ENCODE measurements at regions not wholly inside any gene's neighbourhood (a gene's known extent, or its start where the extent isn't known, plus 50 kb on each side); places are given as distances from the start of the nearest gene placed in this dataset.

DNA sequence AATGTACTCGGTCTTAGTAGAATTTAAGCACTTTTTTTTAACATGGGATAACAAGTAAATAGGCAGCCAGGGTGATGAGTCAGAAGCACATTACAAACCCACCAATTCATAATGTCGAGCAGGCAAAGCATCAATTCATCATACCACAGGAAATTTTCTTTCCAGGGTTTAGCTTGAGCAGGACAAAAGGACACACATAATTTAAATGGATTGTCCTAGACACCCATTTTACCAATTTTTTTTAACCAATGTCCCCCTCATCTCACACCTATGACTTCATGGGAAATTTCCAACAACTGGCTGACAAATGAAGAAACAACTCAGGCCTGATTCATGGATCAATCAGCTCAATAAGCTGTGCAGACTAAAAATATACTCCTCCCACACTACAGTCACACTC, 58.8 kb upstream of the FOXG1 start:
- DNase-seq (ENCODE audit: low read depth, low spot score) (no peak), ATAC-seq (no peak)
- intact Hi-C loops (cut with micrococcal nuclease; ENCODE audit: unreplicated experiment) (no loop called here), in situ Hi-C loops (cut with HindIII; ENCODE audit: low pct_unique_long_range_greater_than_20kb, low sequenced_read_pairs) (no loop called here)
- Histone ChIP-seq H3K4me3 (ENCODE audit: low read depth in 2 of 2, low read length in 2 of 2) (no peak overlapping the region), H3K36me3 (ENCODE audit: control insufficient read depth, insufficient read depth, low read length) (no peaks in the 10 kb centered on the region), H3K9me3 (ENCODE audit: control insufficient read depth, insufficient read depth, low read depth, low read length) (no peaks in the 10 kb centered on the region), H3K27ac (ENCODE audit: low read length) (no peak overlapping the region), H3K27me3 (ENCODE audit: control insufficient read depth, insufficient read depth, low read length) (no peaks in the 10 kb centered on the region), H3K4me1 (ENCODE audit: control insufficient read depth, insufficient read depth, low read length) (no peaks in the 10 kb centered on the region)
- ChIA-PET POLR2A (no interaction called here), CTCF (no interaction called here)
- no TSS peak for BruUV-seq (replicated peaks)
- TF ChIP-seq REST (IDR thresholded peaks at IDR 0.05; ENCODE audit: insufficient read depth in 1 of 2, low read depth in 2 of 2, low read length in 1 of 2) (no peak), POLR2AphosphoS5 (IDR thresholded peaks at IDR 0.05; ENCODE audit: low read depth, low read length) (no peak), SIN3A (IDR thresholded peaks at IDR 0.05; ENCODE audit: borderline replicate concordance, insufficient read depth, low read depth, low read length) (no peak), CTCF (IDR thresholded peaks at IDR 0.05) (no peak), TCF7L2 (IDR thresholded peaks at IDR 0.05; ENCODE audit: low read depth, low read length) (no peak)

DNA sequence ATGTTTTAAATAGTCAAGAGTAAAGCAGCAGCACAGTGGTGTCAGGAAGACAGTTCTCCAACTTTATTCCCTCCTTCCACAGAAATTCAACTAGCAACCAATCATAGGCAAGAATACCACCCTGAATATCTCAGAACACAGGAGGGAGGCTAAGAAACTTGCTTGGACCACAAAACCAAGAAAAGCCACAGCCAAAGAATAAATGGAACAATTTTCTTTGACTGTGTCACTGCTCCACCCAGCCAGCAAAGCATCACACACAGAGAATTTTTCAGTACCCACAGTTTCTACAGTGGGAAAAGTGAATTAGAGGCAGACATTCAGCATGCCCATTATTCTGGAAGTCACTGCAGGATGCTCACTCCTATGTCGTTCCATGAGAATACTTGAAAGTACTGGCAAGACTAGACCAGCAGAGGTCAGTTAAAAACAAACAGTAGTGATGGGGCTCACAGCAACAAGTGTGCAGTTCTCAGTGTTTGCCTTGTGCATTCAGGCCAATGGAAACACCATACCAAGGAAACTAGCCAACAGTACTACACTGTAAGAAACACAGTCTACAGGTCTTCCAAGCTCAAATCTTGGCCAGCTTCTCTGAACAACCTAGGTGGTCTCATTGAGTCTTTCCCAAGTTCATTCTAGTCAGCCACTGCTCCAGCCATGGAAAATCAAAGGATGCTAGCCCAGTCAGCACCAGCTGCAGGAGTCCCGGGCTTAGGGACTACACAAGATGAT, 56.8 kb upstream of the FOXG1 start:
- no TSS peak for BruUV-seq (replicated peaks)
- CTCF ChIA-PET = no interaction called here
- ATAC-seq (no peak), DNase-seq (ENCODE audit: low read depth, low spot score) (no peak)
- Histone ChIP-seq H3K4me3 (ENCODE audit: low read depth in 2 of 2, low read length in 2 of 2) (no peak overlapping the region), H3K27me3 (ENCODE audit: control insufficient read depth, insufficient read depth, low read length) (no peaks in the 10 kb centered on the region), H3K36me3 (ENCODE audit: control insufficient read depth, insufficient read depth, low read length) (no peaks in the 10 kb centered on the region), H3K9me3 (ENCODE audit: control insufficient read depth, insufficient read depth, low read depth, low read length) (no peaks in the 10 kb centered on the region), H3K4me1 (ENCODE audit: control insufficient read depth, insufficient read depth, low read length) (no peaks in the 10 kb centered on the region), H3K27ac (ENCODE audit: low read length) (no peak overlapping the region)
- TF ChIP-seq REST (IDR thresholded peaks at IDR 0.05; ENCODE audit: insufficient read depth in 1 of 2, low read depth in 2 of 2, low read length in 1 of 2) (no peak), CTCF (IDR thresholded peaks at IDR 0.05) (no peak), TCF7L2 (IDR thresholded peaks at IDR 0.05; ENCODE audit: low read depth, low read length) (no peak), POLR2AphosphoS5 (IDR thresholded peaks at IDR 0.05; ENCODE audit: low read depth, low read length) (no peak), SIN3A (IDR thresholded peaks at IDR 0.05; ENCODE audit: borderline replicate concordance, insufficient read depth, low read depth, low read length) (no peak)
- intact Hi-C loops (cut with micrococcal nuclease; ENCODE audit: unreplicated experiment) (no loop called here), in situ Hi-C loops (cut with HindIII; ENCODE audit: low pct_unique_long_range_greater_than_20kb, low sequenced_read_pairs) (no loop called here)
- POLR2A ChIA-PET = no interaction called here
